ENCODE measurements at regions not wholly inside any gene's neighbourhood (a gene's known extent, or its start where the extent isn't known, plus 50 kb on each side); places are given as distances from the start of the nearest gene placed in this dataset.

DNA sequence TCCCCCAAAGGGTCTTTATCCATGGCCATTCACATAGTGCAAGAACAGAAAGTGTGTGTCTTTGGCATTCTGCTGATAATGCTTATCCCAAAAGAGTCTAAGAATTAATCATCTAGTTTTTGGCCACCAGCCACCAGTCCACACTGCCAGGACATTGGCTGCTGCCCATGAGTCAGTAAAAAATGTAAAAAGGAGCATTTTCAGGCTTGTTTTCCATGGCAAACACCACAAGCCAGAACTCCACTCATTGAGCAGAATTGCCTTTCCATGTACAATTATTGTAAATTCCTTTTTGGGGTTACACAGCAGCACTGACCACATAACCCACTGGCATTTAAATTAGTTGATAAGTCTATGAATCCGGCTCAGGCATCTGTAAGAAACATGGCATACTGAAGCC, 89.2 kb upstream of the PRDX4 start:
- H3K4me1 Mint-ChIP-seq: no peaks in the 10 kb centered on the region
- H3K27me3 Mint-ChIP-seq: peaks cover 1% of the 10 kb centered on the region
- peaks cover 0 to 8% (median 2%) of the 10 kb centered on the region in 3 donors for H3K9me3 Mint-ChIP-seq
- no peaks in the 10 kb centered on the region for H3K36me3 Mint-ChIP-seq
- H3K4me3 Mint-ChIP-seq: no peak overlapping the region
- no peak overlapping the region for H3K27ac Mint-ChIP-seq

DNA sequence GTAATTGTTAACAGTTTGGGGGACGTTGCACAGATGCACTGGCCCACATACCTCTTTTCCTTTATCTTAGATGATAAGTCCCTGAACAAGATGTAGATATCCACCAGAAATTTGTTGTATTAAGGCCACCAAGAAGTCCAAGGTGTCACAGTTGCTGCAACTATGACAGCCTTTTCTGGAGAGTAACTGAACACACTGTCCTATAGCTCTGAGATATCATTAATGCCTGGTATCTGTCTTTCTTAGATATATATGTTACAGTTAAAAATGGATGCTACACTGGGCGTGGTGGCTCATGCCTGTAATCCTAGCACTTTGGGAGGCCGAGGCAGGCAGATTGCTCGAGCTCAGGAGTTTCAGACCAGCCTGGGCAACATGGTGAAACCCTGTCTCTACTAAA, 77.8 kb upstream of the PRDX4 start:
- no peaks in the 10 kb centered on the region for H3K36me3 Mint-ChIP-seq
- H3K27ac Mint-ChIP-seq: no peak overlapping the region
- no peak overlapping the region for H3K4me3 Mint-ChIP-seq
- no peaks in the 10 kb centered on the region for H3K4me1 Mint-ChIP-seq
- H3K27me3 Mint-ChIP-seq: no peaks in the 10 kb centered on the region
- H3K9me3 Mint-ChIP-seq: peaks cover 0 to 4% (median 3%) of the 10 kb centered on the region in 3 donors

DNA sequence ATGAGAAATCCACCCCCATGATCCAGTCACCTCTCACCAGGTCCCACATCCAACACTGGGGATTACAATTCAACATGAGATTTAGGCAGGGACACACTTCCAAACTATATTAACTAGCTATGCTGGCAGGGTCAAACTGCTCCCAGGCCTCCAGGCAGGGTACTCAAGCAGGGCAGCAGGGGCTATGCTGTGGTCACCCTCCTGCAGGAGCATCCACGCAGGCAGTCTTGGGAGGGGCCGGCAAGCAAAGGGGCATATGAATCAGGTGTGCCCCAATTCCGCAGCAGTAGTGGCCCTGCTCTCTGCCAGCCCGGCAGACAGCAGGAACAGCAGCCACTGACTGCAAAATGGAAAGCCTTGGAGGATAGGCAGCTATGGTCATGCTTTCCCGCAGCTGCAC, 74.6 kb upstream of the PRDX4 start:
- no peaks in the 10 kb centered on the region for H3K4me1 Mint-ChIP-seq
- H3K27me3 Mint-ChIP-seq: no peaks in the 10 kb centered on the region
- no peak overlapping the region for H3K4me3 Mint-ChIP-seq
- H3K27ac Mint-ChIP-seq: no peak overlapping the region
- H3K9me3 Mint-ChIP-seq: peaks cover 0 to 4% (median 3%) of the 10 kb centered on the region in 3 donors
- H3K36me3 Mint-ChIP-seq: no peaks in the 10 kb centered on the region

DNA sequence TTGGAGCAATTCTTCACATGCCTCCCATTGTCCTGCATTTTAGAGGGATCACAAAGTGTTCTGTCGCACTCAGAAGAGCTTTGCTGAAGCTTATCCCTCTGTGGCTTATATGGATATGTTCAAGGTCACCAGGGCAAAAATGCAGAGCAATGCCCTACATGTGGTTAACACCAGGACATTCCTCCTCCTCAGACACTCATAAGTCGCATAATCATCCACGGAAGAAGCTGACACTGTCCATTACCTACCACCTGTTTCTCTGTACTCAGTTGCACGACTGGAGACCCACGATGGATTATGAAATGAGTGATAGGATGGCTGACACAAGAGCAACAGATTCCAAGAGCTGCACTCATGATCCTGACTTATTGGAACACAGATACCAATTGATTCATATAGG, 68.7 kb upstream of the PRDX4 start:
- Mint-ChIP-seq H3K9me3 (no peaks in the 10 kb centered on the region), H3K27ac (no peak overlapping the region), H3K4me3 (no peak overlapping the region), H3K27me3 (no peaks in the 10 kb centered on the region), H3K36me3 (no peaks in the 10 kb centered on the region), H3K4me1 (peaks cover 0 to 3% (median 0%) of the 10 kb centered on the region in 3 donors)

- Mint-ChIP-seq H3K27ac (no peak overlapping the region), H3K9me3 (peaks cover 0 to 6% (median 4%) of the 10 kb centered on the region in 3 donors), H3K27me3 (peaks cover 2% of the 10 kb centered on the region), H3K4me1 (peaks cover 0 to 3% (median 0%) of the 10 kb centered on the region in 3 donors), H3K36me3 (no peaks in the 10 kb centered on the region), H3K4me3 (no peak overlapping the region)
Observed at GRCh38 chrX:23603501-23603900, 63.8 kb upstream of the PRDX4 start.

DNA sequence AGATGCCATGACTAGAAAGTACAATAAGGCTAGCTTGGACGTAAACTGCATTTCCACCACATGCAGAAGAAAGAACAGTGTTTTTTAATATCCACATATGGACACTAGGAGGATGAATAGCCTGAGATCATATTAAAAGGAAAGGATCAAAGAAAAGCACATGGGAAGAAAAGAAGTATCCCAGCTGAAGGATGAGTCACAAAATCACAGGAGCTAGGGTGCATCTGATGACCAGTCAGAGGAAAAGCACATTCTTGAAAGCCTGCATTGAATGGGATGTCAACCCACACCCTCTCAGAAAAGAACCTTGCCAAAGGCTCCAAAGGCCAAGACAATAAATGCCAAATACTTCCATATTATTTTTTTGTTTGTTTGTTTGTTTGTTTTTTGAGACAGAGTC, 56.8 kb upstream of the PRDX4 start:
- no peaks in the 10 kb centered on the region for H3K9me3 Mint-ChIP-seq
- H3K27me3 Mint-ChIP-seq: peaks cover 2% of the 10 kb centered on the region
- H3K36me3 Mint-ChIP-seq: no peaks in the 10 kb centered on the region
- H3K27ac Mint-ChIP-seq: no peak overlapping the region
- H3K4me1 Mint-ChIP-seq: no peaks in the 10 kb centered on the region
- no peak overlapping the region for H3K4me3 Mint-ChIP-seq

DNA sequence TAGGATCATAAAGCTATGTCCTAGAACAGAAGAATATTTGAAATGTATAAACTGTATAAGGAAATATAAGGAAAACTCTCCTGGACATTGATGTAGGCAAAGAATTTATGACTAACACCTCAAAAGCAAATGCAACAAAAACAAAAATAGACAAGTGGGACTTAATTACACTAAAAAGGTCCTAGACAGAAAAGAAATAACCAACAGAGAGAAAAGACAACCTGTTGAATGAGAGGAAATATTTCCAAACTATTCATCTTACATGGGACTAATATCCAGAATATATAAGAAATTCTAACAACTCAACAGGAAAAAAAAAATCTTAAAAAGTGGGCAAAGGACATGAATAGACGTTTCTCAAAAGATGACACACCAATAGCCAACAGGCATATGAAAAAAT, 54.4 kb upstream of the PRDX4 start:
- H3K9me3 Mint-ChIP-seq: no peaks in the 10 kb centered on the region
- H3K27ac Mint-ChIP-seq: no peak overlapping the region
- no peak overlapping the region for H3K4me3 Mint-ChIP-seq

DNA sequence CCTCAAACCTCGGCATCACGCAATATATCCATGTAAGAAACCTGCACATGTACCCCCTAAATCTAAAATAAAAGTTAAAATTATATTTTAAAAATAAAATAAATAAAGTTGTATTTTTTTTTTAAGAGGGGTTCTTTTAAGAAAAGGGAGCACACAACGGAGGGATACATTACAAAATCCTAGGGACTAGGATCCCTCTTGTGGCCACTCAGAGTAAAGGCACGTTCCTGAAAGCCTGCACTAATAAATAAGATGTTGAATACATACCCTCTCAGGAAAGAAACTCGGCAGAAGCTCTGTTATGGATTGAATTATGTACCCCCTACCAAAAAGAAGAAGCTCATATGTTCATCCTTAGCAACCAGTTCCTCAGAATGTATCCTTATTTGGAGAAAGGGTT, 50.9 kb upstream of the PRDX4 start:
- H3K36me3 Mint-ChIP-seq: no peaks in the 10 kb centered on the region

More for the DNA sequence above, 54.4 kb upstream of the PRDX4 start:
- no peaks in the 10 kb centered on the region for H3K4me1 Mint-ChIP-seq
- H3K36me3 Mint-ChIP-seq: no peaks in the 10 kb centered on the region
- peaks cover 2% of the 10 kb centered on the region for H3K27me3 Mint-ChIP-seq

More for the DNA sequence above, 50.9 kb upstream of the PRDX4 start:
- H3K27ac Mint-ChIP-seq: no peak overlapping the region
- no peaks in the 10 kb centered on the region for H3K9me3 Mint-ChIP-seq
- no peak overlapping the region for H3K4me3 Mint-ChIP-seq
- H3K27me3 Mint-ChIP-seq: peaks cover under 1% of the 10 kb centered on the region
- H3K4me1 Mint-ChIP-seq: no peaks in the 10 kb centered on the region
